Nucleus accumbens (tissue), 56 donors: ENCODE measurements at regions not wholly inside any gene's neighbourhood (a gene's known extent, or its start where the extent isn't known, plus 50 kb on each side); places are given as distances from the start of the nearest gene placed in this dataset.
A peak's percentile ranks its signal among the peaks of the same experiment; 100 is the strongest.
"Not testable (repeated sequence)": the region's sequence is repeated elsewhere in the genome, so short reads cannot be mapped to it uniquely, and the experiment has no call there.

Experiments used
- DNase-seq, 56 donors: peaks; one replicate each; lab custom pipeline; 2025; lab: John Stamatoyannopoulos, UW

GRCh38 chr3:154842536-154842935, 237.6 kb upstream of the MME start:
- DNase-seq: no peak

GRCh38 chr3:154835639-154836038, 244.5 kb upstream of the MME start:
- no peak for DNase-seq

GRCh38 chr3:154834831-154835230, 245.3 kb upstream of the MME start:
- not testable (repeated sequence) for DNase-seq

- no peak for DNase-seq
Observed at GRCh38 chr3:154829929-154830328, 250.2 kb upstream of the MME start.

GRCh38 chr3:154819491-154819890, 260.6 kb upstream of the MME start:
- DNase-seq: no peak

- DNase-seq: no peak
Observed at GRCh38 chr3:154818676-154819255, 261.4 kb upstream of the MME start.

GRCh38 chr3:154810017-154810416, 270.1 kb upstream of the MME start:
- not testable (repeated sequence) for DNase-seq

GRCh38 chr3:154801729-154802128, 278.4 kb upstream of the MME start:
- DNase-seq: no peak

GRCh38 chr3:154799800-154800199, 280.3 kb upstream of the MME start:
- no peak for DNase-seq

- DNase-seq: no peak
Observed at GRCh38 chr3:154795582-154795981, 284.5 kb upstream of the MME start.

- no peak for DNase-seq
Observed at GRCh38 chr3:154794814-154795445, 285.2 kb upstream of the MME start.

GRCh38 chr3:154794391-154794790, 285.7 kb upstream of the MME start:
- DNase-seq: no peak

- no peak for DNase-seq
Observed at GRCh38 chr3:154792828-154793227, 287.3 kb upstream of the MME start.

GRCh38 chr3:154791611-154792010, 288.5 kb upstream of the MME start:
- DNase-seq: no peak

- DNase-seq: no peak
Observed at GRCh38 chr3:154786724-154787123, 293.4 kb upstream of the MME start.

GRCh38 chr3:154783521-154783931, 296.6 kb upstream of the MME start:
- no peak for DNase-seq

GRCh38 chr3:154783061-154783460, 297.1 kb upstream of the MME start:
- no peak for DNase-seq

GRCh38 chr3:154782151-154782550, 298.0 kb upstream of the MME start:
- no peak for DNase-seq

- no peak for DNase-seq
Observed at GRCh38 chr3:154781595-154781994, 298.5 kb upstream of the MME start.

GRCh38 chr3:154780263-154780662, 299.9 kb upstream of the MME start:
- DNase-seq: peak in 1 of 56 donors; percentile 5

- DNase-seq: peak in 3 of 56 donors; percentile 5 to 10 (median 6)
Observed at GRCh38 chr3:154779571-154779970, 300.5 kb upstream of the MME start.

GRCh38 chr3:154778057-154778456, 302.1 kb upstream of the MME start:
- no peak for DNase-seq
